ENCODE measurements at regions not wholly inside any gene's neighbourhood (a gene's known extent, or its start where the extent isn't known, plus 50 kb on each side); places are given as distances from the start of the nearest gene placed in this dataset.

GRCh38 chr4:119816473-119816872 lies 187.9 kb upstream of the PDE5A start:
- H4K91ac ChIP-seq (ENCODE audit: insufficient read depth, low read depth, low read length): no peak overlapping the region
- H3K79me1 ChIP-seq (ENCODE audit: low read depth in 1 of 2, low read length in 2 of 2): no peaks in the 10 kb centered on the region
- H2BK15ac ChIP-seq (ENCODE audit: low read depth, low read length): no peak overlapping the region
- no peak overlapping the region for H2BK120ac ChIP-seq (ENCODE audit: low read depth, low read length)
- H3K4ac ChIP-seq (ENCODE audit: low read depth, low read length): no peak overlapping the region
- intact Hi-C loops (cut with micrococcal nuclease): no loop called here
- ChIA-PET POLR2A (ENCODE audit: unreplicated experiment) (no interaction called here), CTCF (no interaction called here)
- no peak overlapping the region for H3K4me3 ChIP-seq (ENCODE audit: insufficient read depth, low read depth, low read length)
- no peak overlapping the region for H2BK20ac ChIP-seq (ENCODE audit: low read depth, low read length)
- H2AK9ac ChIP-seq (replicated peaks; ENCODE audit: low read depth, low read length, poor library complexity): no peak overlapping the region
- DNase-seq (no peak), ATAC-seq (ENCODE audit: low read depth) (no peak)
- H3K27ac ChIP-seq (ENCODE audit: insufficient read depth, low read length): no peak overlapping the region
- H4K20me1 ChIP-seq (ENCODE audit: insufficient read depth, low read length): no peaks in the 10 kb centered on the region
- no peak overlapping the region for H2BK5ac ChIP-seq (ENCODE audit: low read depth, low read length, poor library complexity, severe bottlenecking)
- H3K56ac ChIP-seq (ENCODE audit: extremely low read depth, insufficient read depth, low read length): no peak overlapping the region
- dilution Hi-C loops (cut with HindIII; ENCODE audit: low sequenced_read_pairs, unreplicated experiment): no loop called here
- H3K27me3 ChIP-seq (ENCODE audit: control insufficient read depth, insufficient read depth, low read length): no peaks in the 10 kb centered on the region
- H2AFZ ChIP-seq (replicated peaks; ENCODE audit: low read length, poor library complexity): no peak overlapping the region
- no peaks in the 10 kb centered on the region for H3K4me1 ChIP-seq (ENCODE audit: control insufficient read depth, insufficient read depth, low read length)
- no peak overlapping the region for H3K14ac ChIP-seq (replicated peaks; ENCODE audit: low read depth, low read length)
- H4K8ac ChIP-seq (ENCODE audit: low read depth in 2 of 2, low read length in 2 of 2): no peak overlapping the region
- no peak overlapping the region for H4K5ac ChIP-seq (ENCODE audit: low read depth, low read length)
- H2AK5ac ChIP-seq (ENCODE audit: low read depth, low read length): no peak overlapping the region
- H3K4me2 ChIP-seq (ENCODE audit: low read depth, low read length): no peak overlapping the region
- H3K36me3 ChIP-seq (ENCODE audit: control insufficient read depth, insufficient read depth, low read length): no peaks in the 10 kb centered on the region
- H3K9me3 ChIP-seq (ENCODE audit: control insufficient read depth, insufficient read depth, low read length): peaks cover 5% of the 10 kb centered on the region; the same call in 1 of the 2 replicates
- no TSS peak for BruUV-seq (replicated peaks)
- no peak for TF ChIP-seq ELK1 (IDR thresholded peaks at IDR 0.05; ENCODE audit: borderline replicate concordance, low read depth, low read length)
- TF ChIP-seq CTCF (conservative IDR thresholded peaks at IDR 0.05; ENCODE audit: low read depth, low read length): no peak
- TF ChIP-seq RAD21 (IDR thresholded peaks at IDR 0.05; ENCODE audit: low read length): no peak
- in situ Hi-C loops (cut with MboI; ENCODE audit: low sequenced_read_pairs): no loop called here
- no peak overlapping the region for H3K18ac ChIP-seq (ENCODE audit: low read depth, low read length)
- H3K9ac ChIP-seq (ENCODE audit: low read depth, low read length): no peak overlapping the region
- no peak overlapping the region for H3K23ac ChIP-seq (ENCODE audit: low read depth, low read length)
- no peaks in the 10 kb centered on the region for H3K9me1 ChIP-seq (ENCODE audit: insufficient read depth, low read length)
